Esophagus muscularis mucosa (tissue), 3 donors: ENCODE measurements at regions not wholly inside any gene's neighbourhood (a gene's known extent, or its start where the extent isn't known, plus 50 kb on each side); places are given as distances from the start of the nearest gene placed in this dataset.

Source experiments
- CTCF ChIP-seq, 3 experiments: fragments of 200-600 bp in 2 of 3; fragments of 450-650 bp in 1 of 3; sonication (generic) in 2 of 3; IDR thresholded peaks; one replicate each; pipeline ENCODE4 v1.5.1; 2017 to 2019; ENCODE audit warnings: antibody characterized with exemption in 3 of 3, mild to moderate bottlenecking in 2 of 3, moderate library complexity in 1 of 3
- POLR2A ChIP-seq: fragments of 450-650 bp; IDR thresholded peaks from one replicate; pipeline ENCODE4 v1.6.1; 2017; ENCODE audit warnings: antibody characterized with exemption, moderate library complexity, mild to moderate bottlenecking, low read depth
- POLR2AphosphoS5 ChIP-seq, 2 donors: sonication (generic); formaldehyde crosslinking; IDR thresholded peaks; one replicate each; pipeline ENCODE4 v1.6.1; 2017; ENCODE audit warnings: antibody characterized with exemption in 2 of 2

DNA sequence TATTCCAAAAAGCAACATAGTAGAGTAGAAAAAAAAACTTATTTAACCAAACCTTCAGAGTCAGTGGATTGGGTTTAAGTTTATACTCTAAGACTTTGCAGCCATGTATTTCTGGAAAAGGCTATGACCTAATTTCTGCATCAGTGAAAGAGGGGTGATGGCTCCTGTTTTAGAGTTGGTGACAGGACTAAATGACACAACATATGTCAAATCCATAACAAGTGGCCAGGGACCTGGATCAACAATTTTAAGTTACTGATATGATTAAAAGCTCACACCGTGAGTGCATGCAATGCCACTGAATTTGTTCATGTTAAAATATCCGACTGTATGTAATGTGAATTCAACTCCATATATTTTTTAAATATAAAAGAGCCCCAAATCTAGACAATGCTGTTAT lies 390.6 kb downstream of the TNS3 start:
- TF ChIP-seq POLR2A: no peak
- no peak for TF ChIP-seq CTCF (IDR thresholded peaks at IDR 0.05)
- no peak for TF ChIP-seq POLR2AphosphoS5 (IDR thresholded peaks at IDR 0.05)
